Neural cell (in vitro differentiated cells): ENCODE measurements at regions not wholly inside any gene's neighbourhood (a gene's known extent, or its start where the extent isn't known, plus 50 kb on each side); places are given as distances from the start of the nearest gene placed in this dataset.

ENCODE experiments used
- H2AFZ ChIP-seq: fragments of 200-600, 300-800 bp; sonication (generic), shearing (Covaris generic); 2 replicates; pipeline ENCODE4 v1.6.0; 2014; ENCODE audit warnings: low read depth, mild to moderate bottlenecking, antibody characterized with exemption, low read length, moderate library complexity
- H3F3A ChIP-seq: fragments of 200-600 bp; shearing (Covaris generic); 2 replicates; pipeline ENCODE4 v1.6.1; 2016; ENCODE audit warnings: mild to moderate bottlenecking, moderate library complexity, mixed read lengths, antibody characterized with exemption, low read length; ENCODE audit not compliant: insufficient read depth, poor library complexity, severe bottlenecking
- H3K27ac ChIP-seq: fragments of 200-600, 300-800 bp; sonication (generic), shearing (Covaris generic); 2 replicates; pipeline ENCODE4 v1.5.1; 2014; ENCODE audit warnings: mild to moderate bottlenecking, low read length, moderate library complexity
- H3K27me3 ChIP-seq: fragments of 300-800, 200-600 bp; sonication (generic), shearing (Covaris generic); 2 replicates; pipeline ENCODE4 v1.6.0; 2014; ENCODE audit warnings: mild to moderate bottlenecking, low read depth, low read length, moderate library complexity; ENCODE audit not compliant: insufficient read depth
- H3K36me3 ChIP-seq: fragments of 300-800, 200-600 bp; sonication (generic), shearing (Covaris generic); 2 replicates; pipeline ENCODE4 v1.5.1; 2014; ENCODE audit warnings: mild to moderate bottlenecking, antibody characterized with exemption, low read length, moderate library complexity; ENCODE audit not compliant: insufficient read depth
- H3K4me2 ChIP-seq: fragments of 300-800, 200-600 bp; sonication (generic), shearing (Covaris generic); 2 replicates; pipeline ENCODE4 v1.6.0; 2014; ENCODE audit warnings: mild to moderate bottlenecking, low read length
- H3K4me3 ChIP-seq: fragments of 300-800, 200-600 bp; sonication (generic), shearing (Covaris generic); 2 replicates; pipeline ENCODE4 v1.5.1; 2014; ENCODE audit warnings: mild to moderate bottlenecking, low read length, moderate library complexity
- H3K79me2 ChIP-seq: fragments of 200-600 bp; shearing (Covaris generic); replicated peaks from 2 replicates; pipeline ENCODE4 v1.6.0; 2014; ENCODE audit warnings: mild to moderate bottlenecking, low read length, moderate library complexity; ENCODE audit not compliant: insufficient read depth
- H3K9ac ChIP-seq: fragments of 300-800, 200-600 bp; sonication (generic), shearing (Covaris generic); 2 replicates; pipeline ENCODE4 v1.6.1; 2016; ENCODE audit warnings: mild to moderate bottlenecking, low read length, mixed read lengths
- H3K9me2 ChIP-seq: fragments of 200-600 bp; shearing (Covaris generic); 2 replicates; pipeline ENCODE4 v1.6.1; 2016; ENCODE audit warnings: mild to moderate bottlenecking, low read length, mixed read lengths; ENCODE audit not compliant: insufficient read depth
- H3K9me3 ChIP-seq: fragments of 200-600, 300-800 bp; sonication (generic), shearing (Covaris generic); 2 replicates; pipeline ENCODE4 v1.6.1; 2016; ENCODE audit warnings: mild to moderate bottlenecking, mixed run types, low read length, moderate library complexity, mixed read lengths
- H4K20me1 ChIP-seq: fragments of 200-600 bp; shearing (Covaris generic); 2 replicates; pipeline ENCODE4 v1.6.1; 2016; ENCODE audit warnings: mild to moderate bottlenecking, mixed run types; ENCODE audit not compliant: insufficient read depth
- CTCF ChIP-seq: fragments of 450-650 bp; IDR thresholded peaks from 2 replicates; pipeline ENCODE4 v1.5.1; 2014; ENCODE audit warnings: antibody characterized with exemption, mild to moderate bottlenecking, moderate library complexity; ENCODE audit not compliant: poor library complexity, severe bottlenecking
- EP300 ChIP-seq: fragments of 450-650 bp; conservative IDR thresholded peaks from 2 replicates; pipeline ENCODE4 v1.6.1; 2014; ENCODE audit warnings: antibody characterized with exemption, mild to moderate bottlenecking, moderate library complexity; ENCODE audit not compliant: poor library complexity, severe bottlenecking
- EZH2 ChIP-seq: fragments of 200-600, 300-800 bp; shearing (Covaris generic), sonication (generic); IDR thresholded peaks from 2 replicates; pipeline ENCODE4 v1.6.1; 2014; ENCODE audit warnings: antibody characterized with exemption, low read length, borderline replicate concordance, mild to moderate bottlenecking; ENCODE audit not compliant: insufficient read depth, poor library complexity, severe bottlenecking
- MXI1 ChIP-seq: fragments of 450-650 bp; conservative IDR thresholded peaks from 2 replicates; pipeline ENCODE4 v1.6.1; 2014; ENCODE audit warnings: antibody characterized with exemption, mild to moderate bottlenecking; ENCODE audit not compliant: poor library complexity, severe bottlenecking
- POLR2AphosphoS5 ChIP-seq: IDR thresholded peaks from 2 replicates; pipeline ENCODE4 v1.6.1; 2012
- RAD21 ChIP-seq: fragments of 450-650 bp; conservative IDR thresholded peaks from 2 replicates; pipeline ENCODE4 v1.6.1; 2014; ENCODE audit warnings: antibody characterized with exemption, mild to moderate bottlenecking, moderate library complexity
- SMC3 ChIP-seq: fragments of 450-650 bp; conservative IDR thresholded peaks from 2 replicates; pipeline ENCODE4 v1.6.1; 2014; ENCODE audit warnings: antibody characterized with exemption, mild to moderate bottlenecking, moderate library complexity; ENCODE audit not compliant: poor library complexity
- TAF1 ChIP-seq: IDR thresholded peaks from 2 replicates; pipeline ENCODE4 v1.6.1; 2012; ENCODE audit warnings: low read depth
- TF ChIP-seq, protein P1 (sequence below): IDR thresholded peaks from 2 replicates; pipeline ENCODE4 v1.6.1; 2012; ENCODE audit warnings: borderline replicate concordance

DNA sequence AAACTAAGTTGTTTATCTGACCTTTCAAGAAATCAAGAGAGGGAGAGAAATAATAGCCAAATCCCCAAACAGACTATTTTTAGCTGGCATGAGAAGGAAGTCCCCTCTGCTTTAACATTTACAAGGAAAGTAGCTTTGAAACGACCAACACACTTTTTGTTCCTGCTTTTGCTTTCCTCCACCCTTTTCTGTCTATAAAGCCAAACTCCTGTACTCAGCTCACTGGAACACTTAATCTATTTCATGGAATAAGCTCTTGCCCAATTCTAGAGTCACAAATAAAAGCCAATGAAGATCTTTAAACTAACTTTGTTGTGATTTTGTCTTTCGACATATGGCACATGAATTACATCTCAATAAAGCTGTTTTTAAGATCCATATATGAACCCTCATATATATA lies 86.8 kb upstream of the CCDC71L start:
- Histone ChIP-seq H3F3A (no peaks in the 10 kb centered on the region), H3K9me3 (no peaks in the 10 kb centered on the region), H3K36me3 (no peaks in the 10 kb centered on the region), H3K9me2 (no peaks in the 10 kb centered on the region), H2AFZ (no peak overlapping the region), H3K4me2 (no peak overlapping the region), H3K27ac (no peak overlapping the region), H3K27me3 (no peaks in the 10 kb centered on the region), H3K79me2 (no peaks in the 10 kb centered on the region), H4K20me1 (no peaks in the 10 kb centered on the region), H3K4me3 (no peak overlapping the region), H3K9ac (no peak overlapping the region)
- TF ChIP-seq EP300 = no peak
- no peak for TF ChIP-seq POLR2AphosphoS5
- TF ChIP-seq CTCF = no peak
- no peak for TF ChIP-seq EZH2
- no peak for TF ChIP-seq RAD21
- TF ChIP-seq MXI1 = no peak
- TF ChIP-seq, protein P1, sequence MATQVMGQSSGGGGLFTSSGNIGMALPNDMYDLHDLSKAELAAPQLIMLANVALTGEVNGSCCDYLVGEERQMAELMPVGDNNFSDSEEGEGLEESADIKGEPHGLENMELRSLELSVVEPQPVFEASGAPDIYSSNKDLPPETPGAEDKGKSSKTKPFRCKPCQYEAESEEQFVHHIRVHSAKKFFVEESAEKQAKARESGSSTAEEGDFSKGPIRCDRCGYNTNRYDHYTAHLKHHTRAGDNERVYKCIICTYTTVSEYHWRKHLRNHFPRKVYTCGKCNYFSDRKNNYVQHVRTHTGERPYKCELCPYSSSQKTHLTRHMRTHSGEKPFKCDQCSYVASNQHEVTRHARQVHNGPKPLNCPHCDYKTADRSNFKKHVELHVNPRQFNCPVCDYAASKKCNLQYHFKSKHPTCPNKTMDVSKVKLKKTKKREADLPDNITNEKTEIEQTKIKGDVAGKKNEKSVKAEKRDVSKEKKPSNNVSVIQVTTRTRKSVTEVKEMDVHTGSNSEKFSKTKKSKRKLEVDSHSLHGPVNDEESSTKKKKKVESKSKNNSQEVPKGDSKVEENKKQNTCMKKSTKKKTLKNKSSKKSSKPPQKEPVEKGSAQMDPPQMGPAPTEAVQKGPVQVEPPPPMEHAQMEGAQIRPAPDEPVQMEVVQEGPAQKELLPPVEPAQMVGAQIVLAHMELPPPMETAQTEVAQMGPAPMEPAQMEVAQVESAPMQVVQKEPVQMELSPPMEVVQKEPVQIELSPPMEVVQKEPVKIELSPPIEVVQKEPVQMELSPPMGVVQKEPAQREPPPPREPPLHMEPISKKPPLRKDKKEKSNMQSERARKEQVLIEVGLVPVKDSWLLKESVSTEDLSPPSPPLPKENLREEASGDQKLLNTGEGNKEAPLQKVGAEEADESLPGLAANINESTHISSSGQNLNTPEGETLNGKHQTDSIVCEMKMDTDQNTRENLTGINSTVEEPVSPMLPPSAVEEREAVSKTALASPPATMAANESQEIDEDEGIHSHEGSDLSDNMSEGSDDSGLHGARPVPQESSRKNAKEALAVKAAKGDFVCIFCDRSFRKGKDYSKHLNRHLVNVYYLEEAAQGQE = no peak
- no peak for TF ChIP-seq SMC3
- no peak for TF ChIP-seq TAF1

DNA sequence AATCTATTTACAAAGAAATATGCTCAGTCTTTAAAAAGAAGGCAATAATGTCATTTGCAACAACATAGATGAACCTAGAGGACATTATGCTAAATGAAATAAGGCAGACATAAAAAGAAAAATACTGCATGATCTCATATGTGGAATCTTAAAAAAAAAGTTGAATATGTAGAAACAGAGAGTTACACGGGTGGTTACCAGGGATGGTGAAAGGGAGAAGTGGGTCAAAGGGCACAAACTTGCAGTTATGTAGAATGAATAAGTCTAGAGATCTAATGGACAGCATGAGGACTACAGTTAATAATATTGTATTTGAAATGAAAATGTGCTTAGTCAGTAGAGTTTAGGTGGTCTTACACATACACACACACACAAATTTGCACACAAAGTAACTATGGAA lies 88.2 kb upstream of the CCDC71L start:
- Histone ChIP-seq H2AFZ (no peak overlapping the region), H3F3A (no peaks in the 10 kb centered on the region), H3K9me2 (no peaks in the 10 kb centered on the region), H4K20me1 (no peaks in the 10 kb centered on the region), H3K9me3 (no peaks in the 10 kb centered on the region), H3K4me3 (no peak overlapping the region), H3K4me2 (no peak overlapping the region), H3K79me2 (no peaks in the 10 kb centered on the region), H3K27me3 (no peaks in the 10 kb centered on the region), H3K36me3 (no peaks in the 10 kb centered on the region), H3K27ac (no peak overlapping the region), H3K9ac (no peak overlapping the region)
- TF ChIP-seq EZH2 = no peak
- no peak for TF ChIP-seq CTCF
- TF ChIP-seq RAD21 = no peak
